Renal cortex interstitium (tissue), 11 donors: ENCODE measurements at regions not wholly inside any gene's neighbourhood (a gene's known extent, or its start where the extent isn't known, plus 50 kb on each side); places are given as distances from the start of the nearest gene placed in this dataset.
A peak's percentile ranks its signal among the peaks of the same experiment; 100 is the strongest.
"Not testable (repeated sequence)": the region's sequence is repeated elsewhere in the genome, so short reads cannot be mapped to it uniquely, and the experiment has no call there.

Experiments
- DNase-seq, 11 donors: peaks; one replicate each; pipeline ENCODE4 v3.0.0-alpha.2; 2013; ENCODE audit warnings: low read depth in 9 of 11, low spot score in 4 of 11; ENCODE audit errors: extremely low read depth in 1 of 11

GRCh38 chr13:85557691-85558467, 241.3 kb downstream of the SLITRK6 start:
- peak in 9 of 11 donors; percentile 3 to 34 (median 17) for DNase-seq

GRCh38 chr13:85551012-85551411, 248.2 kb downstream of the SLITRK6 start:
- no peak for DNase-seq

DNA sequence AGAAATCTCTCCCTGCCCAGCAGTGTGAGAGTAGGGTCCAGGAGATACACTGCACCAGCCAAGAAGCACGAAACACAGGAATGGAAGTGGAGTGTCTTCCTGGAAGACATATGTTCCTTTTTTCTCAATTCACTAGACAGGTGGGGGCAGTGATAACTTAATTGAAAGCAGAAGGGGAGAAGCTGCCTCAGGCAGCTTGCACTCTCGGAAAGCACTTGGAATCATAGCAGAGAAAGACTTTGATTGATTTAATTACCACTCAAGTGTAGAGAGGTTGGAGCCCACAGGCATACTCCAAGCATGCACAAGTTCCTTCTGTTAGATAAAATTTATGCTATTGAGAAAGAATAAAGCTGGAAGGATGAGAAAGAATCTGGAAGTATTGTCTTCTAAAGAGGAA, 249.4 kb downstream of the SLITRK6 start:
- DNase-seq: no peak

- not testable (repeated sequence) for DNase-seq
Measured at GRCh38 chr13:85548845-85549244, 250.4 kb downstream of the SLITRK6 start.

- DNase-seq: no peak
Measured at GRCh38 chr13:85545771-85546170, 253.4 kb downstream of the SLITRK6 start.

- DNase-seq: no peak
Measured at GRCh38 chr13:85544756-85545155, 254.5 kb downstream of the SLITRK6 start.

DNA sequence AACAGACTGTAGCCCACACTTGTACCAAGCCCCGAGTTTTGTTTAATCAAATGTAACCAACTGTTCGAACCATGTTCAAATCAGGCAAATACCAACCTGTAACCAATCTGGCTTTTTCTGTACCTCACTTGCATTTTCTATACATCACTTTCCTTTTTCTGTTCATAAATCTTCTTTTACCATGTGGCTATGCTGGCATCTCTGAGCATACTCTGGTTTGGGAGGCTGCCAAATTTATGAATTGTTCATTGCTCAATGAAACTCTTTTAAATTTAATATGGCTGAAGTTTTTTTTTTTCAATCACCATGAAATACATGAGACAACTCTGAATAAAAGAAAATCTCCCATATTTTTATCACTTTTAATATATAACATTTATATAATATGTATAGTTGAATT, 256.1 kb downstream of the SLITRK6 start:
- no peak for DNase-seq

DNA sequence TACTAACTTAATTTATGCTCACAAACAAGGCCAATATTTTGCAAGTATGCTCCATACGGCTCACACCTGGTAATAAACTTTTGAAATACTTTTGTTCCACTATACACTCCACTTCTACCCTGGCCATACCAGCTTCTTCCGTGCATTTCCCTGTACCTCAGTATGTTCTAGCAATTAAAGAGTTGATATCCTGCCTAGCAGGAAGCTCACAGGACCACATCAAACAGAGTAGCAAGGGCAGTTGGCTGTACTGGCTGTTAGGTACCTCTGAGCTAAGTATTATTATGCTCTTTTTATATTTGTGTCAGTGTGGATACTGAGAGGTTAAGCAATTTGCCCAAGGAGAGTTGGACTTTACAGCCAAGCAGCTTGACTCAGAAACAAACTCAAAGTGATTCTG, 257.7 kb downstream of the SLITRK6 start:
- no peak for DNase-seq

- no peak for DNase-seq
Measured at GRCh38 chr13:85538957-85539356, 260.3 kb downstream of the SLITRK6 start.

DNA sequence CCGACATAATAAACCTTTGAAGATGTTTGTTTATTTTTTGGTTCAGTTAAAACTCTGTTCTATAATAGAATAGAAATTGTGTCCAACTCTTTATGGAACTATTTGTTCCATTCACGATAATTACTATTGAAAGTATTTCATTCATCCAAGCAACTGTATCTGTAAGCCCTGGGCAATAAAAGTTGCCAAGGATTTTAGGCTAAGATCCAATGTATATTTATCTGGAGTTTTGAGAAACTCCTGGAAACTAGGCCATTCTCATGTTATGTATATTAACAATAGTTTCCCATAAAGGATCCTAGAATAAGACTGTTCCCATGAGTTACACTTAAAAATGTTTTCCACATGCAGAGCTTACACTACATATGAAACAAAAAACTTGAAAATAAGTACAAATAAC, 261.6 kb downstream of the SLITRK6 start:
- DNase-seq: no peak

DNA sequence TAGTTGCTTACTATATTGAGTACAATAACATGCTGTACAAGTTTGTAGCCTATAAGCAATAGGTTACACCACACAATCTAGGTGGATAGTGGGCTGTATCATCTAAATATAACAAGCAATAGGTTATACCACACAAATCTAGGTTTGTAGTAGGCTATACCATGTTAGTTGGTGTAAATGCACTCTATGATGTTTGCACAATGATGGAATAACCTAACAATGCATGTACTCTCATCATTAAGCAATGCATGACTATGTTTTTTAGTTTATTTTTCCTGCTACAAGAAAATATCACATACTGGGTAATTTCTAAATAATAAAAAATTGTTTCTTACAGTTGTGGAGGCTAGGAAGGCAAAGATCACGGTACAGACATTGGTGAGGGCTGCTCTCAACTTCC, 262.5 kb downstream of the SLITRK6 start:
- DNase-seq: no peak

DNA sequence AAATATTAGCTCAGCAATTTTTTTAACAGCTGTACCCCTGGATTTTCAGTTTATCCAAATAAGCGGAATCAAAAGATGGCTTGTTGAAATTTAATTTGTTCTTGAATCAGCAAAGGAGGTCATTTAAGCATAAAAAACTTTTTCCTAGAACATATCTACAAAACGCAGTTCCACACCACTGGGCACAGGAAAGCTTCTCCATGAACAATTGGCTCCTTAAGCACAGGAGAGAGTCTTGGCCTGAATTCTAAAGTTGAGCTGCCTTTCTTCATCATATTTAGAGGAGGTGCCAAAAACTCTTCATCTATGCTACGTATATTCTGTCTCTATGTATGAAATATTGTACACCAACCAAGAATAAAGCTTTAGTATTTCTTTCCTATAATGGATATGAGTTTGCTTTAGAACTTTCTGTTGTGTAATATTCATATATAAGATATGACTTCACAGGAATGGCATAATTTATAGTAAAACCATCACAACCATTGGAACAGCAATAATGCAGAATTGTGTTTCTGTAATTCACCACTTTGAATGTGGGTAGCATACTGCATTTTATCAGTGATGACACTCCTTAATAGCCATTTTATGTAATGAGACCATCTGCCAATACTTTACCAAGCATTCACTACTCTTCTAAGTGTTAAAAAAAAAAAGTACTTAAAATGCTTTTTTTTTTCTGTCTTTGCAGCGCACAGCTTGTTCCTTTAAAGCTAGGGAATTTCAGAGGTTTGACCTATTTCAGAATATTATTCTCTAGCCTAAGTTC, 263.7 kb downstream of the SLITRK6 start:
- DNase-seq: no peak

- no peak for DNase-seq
Measured at GRCh38 chr13:85533911-85534310, 265.3 kb downstream of the SLITRK6 start.

DNA sequence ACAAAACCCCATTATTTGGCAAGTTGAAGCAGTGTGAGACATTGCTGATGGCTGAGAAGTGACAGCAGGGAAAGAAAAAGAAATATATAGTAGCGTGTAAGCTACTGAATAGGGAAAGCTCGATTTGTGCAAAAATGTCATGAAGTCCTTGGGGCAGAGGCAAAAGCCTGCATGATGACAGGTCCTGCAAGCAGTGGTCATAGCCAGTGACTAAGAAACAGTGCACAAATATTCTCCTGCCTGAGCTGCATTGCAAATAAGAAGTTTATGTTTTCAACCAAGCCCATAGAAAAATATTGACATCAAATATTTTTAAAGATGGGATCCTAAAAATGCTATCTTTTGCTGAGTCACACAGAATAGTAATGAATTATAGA, 270.0 kb downstream of the SLITRK6 start:
- DNase-seq: no peak

DNA sequence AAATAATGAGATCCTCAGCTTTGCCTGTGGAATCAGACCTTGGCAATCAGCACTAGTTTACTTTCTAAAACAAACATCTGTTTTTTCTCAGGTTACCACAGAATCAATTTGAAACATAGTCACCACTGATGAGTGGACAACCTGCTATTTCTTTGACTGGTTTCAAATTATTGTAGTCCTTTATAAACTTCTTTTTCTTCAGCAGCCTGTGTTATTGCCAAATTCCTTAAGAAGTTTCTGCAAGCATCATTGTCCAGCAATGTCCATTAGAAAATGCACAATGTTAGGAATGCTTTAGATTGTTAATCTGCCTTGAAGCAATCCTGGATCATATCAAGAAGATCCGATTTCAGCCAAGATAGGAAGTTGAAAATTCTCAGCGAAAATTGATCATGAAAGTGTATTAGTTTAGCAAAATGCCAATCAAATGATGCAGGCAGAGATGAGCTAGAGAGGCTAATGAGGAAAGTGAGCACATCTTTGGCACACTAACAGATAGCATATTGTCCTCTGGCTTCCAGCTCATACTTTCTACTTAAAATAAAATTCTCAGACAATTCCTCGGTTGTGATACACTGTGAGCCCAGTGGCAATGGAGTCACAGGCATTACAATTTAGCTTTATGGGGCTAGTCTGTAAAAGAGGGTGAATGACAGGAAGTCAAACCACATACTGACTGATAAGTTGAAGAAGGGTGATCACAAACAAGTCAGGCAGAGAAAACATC, 270.6 kb downstream of the SLITRK6 start:
- DNase-seq: no peak

DNA sequence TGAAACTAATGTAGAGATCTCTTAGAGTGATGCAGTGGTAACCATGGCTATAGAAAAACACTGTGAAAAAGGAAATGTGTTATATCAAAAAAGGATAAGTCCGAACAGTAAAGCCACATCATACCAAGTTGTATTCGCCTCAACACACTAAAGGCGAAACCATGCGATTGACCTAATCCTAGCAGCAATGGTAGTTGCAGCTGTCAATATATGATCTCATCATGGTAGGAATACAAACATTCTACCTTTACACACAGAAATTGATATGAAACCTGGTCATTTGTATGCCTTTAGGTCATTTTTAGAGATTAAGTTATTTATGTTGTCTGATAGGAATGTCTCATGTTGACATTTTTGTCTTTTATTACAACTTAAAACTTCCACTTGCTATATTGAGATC, 271.9 kb downstream of the SLITRK6 start:
- DNase-seq: no peak

DNA sequence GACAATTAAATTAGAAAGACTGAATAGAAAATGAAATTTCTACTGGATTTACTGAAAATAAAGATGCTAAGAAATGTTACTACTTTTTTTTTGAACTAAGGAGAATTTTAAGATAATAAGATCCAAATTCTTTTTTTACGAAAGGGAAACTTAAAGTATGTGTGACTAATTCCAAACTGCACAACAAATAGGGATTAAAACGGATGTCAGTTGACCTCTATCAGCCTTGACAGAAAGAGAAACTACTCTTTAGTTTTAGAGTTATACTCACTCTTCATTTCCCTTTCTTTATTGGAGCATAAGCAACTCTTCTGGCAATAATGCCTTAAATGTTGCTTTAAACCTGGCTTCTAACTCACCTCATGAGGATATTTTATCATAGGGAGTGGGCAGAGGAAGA, 273.8 kb downstream of the SLITRK6 start:
- no peak for DNase-seq

- no peak for DNase-seq
Measured at GRCh38 chr13:85521657-85522056, 277.6 kb downstream of the SLITRK6 start.

DNA sequence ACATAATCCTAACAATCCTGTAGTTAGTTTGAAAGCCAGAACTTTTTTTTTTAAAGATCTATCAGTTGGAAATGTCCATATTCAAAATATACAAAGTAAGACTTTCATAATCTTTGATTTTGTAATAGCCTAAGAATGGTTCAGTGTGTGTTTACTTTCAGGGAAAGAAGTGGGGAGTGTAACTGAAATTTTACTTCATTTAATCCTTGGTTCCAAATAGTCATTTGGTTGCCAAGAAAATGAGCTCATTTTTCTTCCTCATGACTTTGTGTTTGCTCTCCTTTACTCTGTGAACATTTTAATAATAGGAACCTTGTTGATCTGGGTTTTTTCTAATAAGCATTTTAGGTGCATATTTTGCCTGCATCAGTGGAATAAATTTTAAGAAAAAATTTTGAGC, 278.8 kb downstream of the SLITRK6 start:
- no peak for DNase-seq

GRCh38 chr13:85519363-85519762, 279.9 kb downstream of the SLITRK6 start:
- DNase-seq: no peak
